ENCODE measurements at regions not wholly inside any gene's neighbourhood (a gene's known extent, or its start where the extent isn't known, plus 50 kb on each side); places are given as distances from the start of the nearest gene placed in this dataset.

- no peak for DNase-seq
Measured at GRCh38 chr2:128557831-128558241, 239.2 kb upstream of the HS6ST1 start.

GRCh38 chr2:128558441-128558840 is 239.8 kb upstream of the HS6ST1 start:
- no peak for DNase-seq

GRCh38 chr2:128558895-128559532 is 240.3 kb upstream of the HS6ST1 start:
- DNase-seq: no peak

GRCh38 chr2:128559533-128560515 is 241.2 kb upstream of the HS6ST1 start:
- no peak for DNase-seq

- DNase-seq: no peak
Measured at GRCh38 chr2:128560718-128561117, 242.1 kb upstream of the HS6ST1 start.

GRCh38 chr2:128562471-128563347 is 244.0 kb upstream of the HS6ST1 start:
- DNase-seq: no peak

- DNase-seq: no peak
Measured at GRCh38 chr2:128563348-128563687, 244.7 kb upstream of the HS6ST1 start.

- DNase-seq: no peak
Measured at GRCh38 chr2:128564131-128564530, 245.5 kb upstream of the HS6ST1 start.

GRCh38 chr2:128564551-128564950 is 245.9 kb upstream of the HS6ST1 start:
- DNase-seq: no peak

- no peak for DNase-seq
Measured at GRCh38 chr2:128565441-128565840, 246.8 kb upstream of the HS6ST1 start.

- no peak for DNase-seq
Measured at GRCh38 chr2:128566671-128567070, 248.0 kb upstream of the HS6ST1 start.

- no peak for DNase-seq
Measured at GRCh38 chr2:128568106-128568505, 249.4 kb upstream of the HS6ST1 start.

GRCh38 chr2:128573116-128573515 is 254.4 kb upstream of the HS6ST1 start:
- no peak for DNase-seq

- DNase-seq: no peak
Measured at GRCh38 chr2:128573531-128573930, 254.9 kb upstream of the HS6ST1 start.

GRCh38 chr2:128577141-128577930 is 258.7 kb upstream of the HS6ST1 start:
- DNase-seq: no peak

GRCh38 chr2:128578406-128579390 is 260.0 kb upstream of the HS6ST1 start:
- DNase-seq: no peak

GRCh38 chr2:128579825-128580224 is 261.2 kb upstream of the HS6ST1 start:
- DNase-seq: no peak

GRCh38 chr2:128580988-128581848 is 262.6 kb upstream of the HS6ST1 start:
- DNase-seq: no peak

- DNase-seq: no peak
Measured at GRCh38 chr2:128581849-128582244, 263.2 kb upstream of the HS6ST1 start.

GRCh38 chr2:128584296-128584890 is 265.7 kb upstream of the HS6ST1 start:
- DNase-seq: no peak

All from activated CD4-positive, CD25-positive, alpha-beta regulatory T cell treated with anti-CD3 and anti-CD28 coated beads, Interleukin-2, amount 50 U/mL, for 72 hours (primary cell).